ENCODE measurements at regions not wholly inside any gene's neighbourhood (a gene's known extent, or its start where the extent isn't known, plus 50 kb on each side); places are given as distances from the start of the nearest gene placed in this dataset.

DNA sequence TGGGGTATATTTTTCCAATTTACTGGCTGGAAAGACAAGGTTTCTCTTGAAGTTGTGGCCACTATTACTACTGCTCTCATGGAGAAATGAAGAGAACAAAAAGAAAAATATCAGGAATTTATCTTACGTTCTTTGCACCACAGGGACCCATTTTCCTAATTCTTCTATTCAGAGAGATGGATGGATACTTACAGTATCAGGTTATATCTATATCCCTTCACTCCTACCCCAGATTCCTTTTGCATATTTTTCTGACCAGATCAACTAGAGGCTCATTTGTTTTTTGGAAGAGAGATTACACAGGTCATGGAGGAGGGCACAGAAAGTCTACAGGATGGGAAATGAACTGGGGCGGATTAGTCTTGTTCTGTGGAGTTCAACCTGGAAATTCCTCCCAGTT is 277.2 kb upstream of the VLDLR start:
- DNase-seq: no peak
- Histone ChIP-seq H3K27me3 (no peaks in the 10 kb centered on the region), H3K4me3 (ENCODE audit: low read depth, low read length) (no peak overlapping the region), H3K36me3 (no peaks in the 10 kb centered on the region), H3K4me1 (no peaks in the 10 kb centered on the region), H3K9me3 (no peaks in the 10 kb centered on the region)
- TF ChIP-seq, protein P1, sequence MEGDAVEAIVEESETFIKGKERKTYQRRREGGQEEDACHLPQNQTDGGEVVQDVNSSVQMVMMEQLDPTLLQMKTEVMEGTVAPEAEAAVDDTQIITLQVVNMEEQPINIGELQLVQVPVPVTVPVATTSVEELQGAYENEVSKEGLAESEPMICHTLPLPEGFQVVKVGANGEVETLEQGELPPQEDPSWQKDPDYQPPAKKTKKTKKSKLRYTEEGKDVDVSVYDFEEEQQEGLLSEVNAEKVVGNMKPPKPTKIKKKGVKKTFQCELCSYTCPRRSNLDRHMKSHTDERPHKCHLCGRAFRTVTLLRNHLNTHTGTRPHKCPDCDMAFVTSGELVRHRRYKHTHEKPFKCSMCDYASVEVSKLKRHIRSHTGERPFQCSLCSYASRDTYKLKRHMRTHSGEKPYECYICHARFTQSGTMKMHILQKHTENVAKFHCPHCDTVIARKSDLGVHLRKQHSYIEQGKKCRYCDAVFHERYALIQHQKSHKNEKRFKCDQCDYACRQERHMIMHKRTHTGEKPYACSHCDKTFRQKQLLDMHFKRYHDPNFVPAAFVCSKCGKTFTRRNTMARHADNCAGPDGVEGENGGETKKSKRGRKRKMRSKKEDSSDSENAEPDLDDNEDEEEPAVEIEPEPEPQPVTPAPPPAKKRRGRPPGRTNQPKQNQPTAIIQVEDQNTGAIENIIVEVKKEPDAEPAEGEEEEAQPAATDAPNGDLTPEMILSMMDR (IDR thresholded peaks at IDR 0.05; ENCODE audit: low read depth, low read length): no peak

DNA sequence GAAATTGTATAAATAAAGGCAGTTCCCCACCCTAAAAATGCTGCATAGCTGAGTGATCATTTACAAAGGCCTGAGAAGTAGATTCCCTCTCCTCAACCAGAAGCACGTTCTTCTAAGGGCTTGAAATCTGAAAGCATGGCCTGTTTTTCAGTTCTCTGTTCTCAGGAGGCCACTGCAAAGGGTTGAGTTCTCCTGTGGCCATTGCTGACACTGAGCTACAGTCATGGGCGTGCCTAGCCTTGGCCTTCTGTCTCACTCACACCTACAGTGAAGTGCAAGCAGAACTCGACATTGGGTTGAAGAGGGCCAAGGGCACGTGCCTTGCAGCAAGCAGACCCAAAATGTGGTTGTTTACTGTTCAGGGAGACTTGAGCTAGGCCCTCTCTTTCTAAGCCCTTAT is 276.6 kb upstream of the VLDLR start:
- no peak for DNase-seq
- no peaks in the 10 kb centered on the region for H3K27me3 ChIP-seq
- no peaks in the 10 kb centered on the region for H3K9me3 ChIP-seq
- TF ChIP-seq, protein P1 (IDR thresholded peaks at IDR 0.05; ENCODE audit: low read depth, low read length): no peak
- no peak overlapping the region for H3K4me3 ChIP-seq (ENCODE audit: low read depth, low read length)
- H3K4me1 ChIP-seq: no peaks in the 10 kb centered on the region
- no peaks in the 10 kb centered on the region for H3K36me3 ChIP-seq

DNA sequence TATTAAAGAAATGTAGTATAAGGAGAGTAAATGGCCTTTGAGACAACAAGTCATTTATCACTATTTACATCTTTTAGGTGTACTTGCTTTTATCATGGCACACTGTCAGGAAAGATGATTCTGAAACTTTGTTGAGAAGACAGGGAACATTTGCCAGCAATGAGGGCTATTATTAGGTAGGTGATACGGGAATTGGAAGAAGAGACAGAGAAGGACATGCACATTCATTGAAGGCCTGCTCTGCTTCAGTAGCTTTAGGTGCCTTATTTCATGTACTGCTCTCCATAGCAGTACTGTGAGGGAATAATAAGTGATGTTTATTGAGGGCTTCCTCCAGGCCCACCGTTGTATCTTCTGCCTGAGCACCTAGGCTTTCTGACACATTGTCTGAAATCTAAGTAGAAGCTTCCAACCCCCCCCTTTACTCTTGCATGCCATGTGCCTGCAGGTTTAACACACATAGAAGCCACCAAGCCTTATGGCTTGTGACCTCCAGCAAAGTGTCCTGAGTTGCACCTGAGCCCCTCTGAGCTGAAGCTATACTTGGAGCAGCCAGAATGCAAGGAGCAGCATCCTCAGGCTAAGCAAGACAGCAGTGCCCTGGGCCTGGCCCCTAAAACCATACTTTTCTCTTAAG is 275.2 kb upstream of the VLDLR start:
- H3K36me3 ChIP-seq: no peaks in the 10 kb centered on the region
- no peaks in the 10 kb centered on the region for H3K27me3 ChIP-seq
- TF ChIP-seq, protein P1 (IDR thresholded peaks at IDR 0.05; ENCODE audit: low read depth, low read length): no peak
- no peaks in the 10 kb centered on the region for H3K9me3 ChIP-seq
- no peak for DNase-seq
- H3K4me3 ChIP-seq (ENCODE audit: low read depth, low read length): no peak overlapping the region
- no peaks in the 10 kb centered on the region for H3K4me1 ChIP-seq

DNA sequence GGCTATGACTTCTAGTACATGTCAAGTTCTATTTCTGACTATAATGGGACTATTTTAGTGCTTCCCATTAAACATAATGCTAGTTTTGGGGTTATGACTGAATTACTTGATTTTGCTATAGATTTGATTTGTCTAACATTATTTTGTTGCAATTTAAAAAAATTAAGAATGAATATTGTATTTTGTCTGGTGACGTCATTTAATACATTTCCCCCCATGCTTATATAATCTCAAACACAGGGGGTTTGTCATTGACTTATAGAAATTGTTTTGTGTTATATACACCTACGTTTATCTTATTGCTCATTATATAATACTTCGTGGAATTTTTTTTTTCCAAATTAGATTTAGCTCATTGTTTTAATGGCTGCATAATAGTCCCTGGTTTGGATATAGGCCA is 270.3 kb upstream of the VLDLR start:
- TF ChIP-seq, protein P1 (IDR thresholded peaks at IDR 0.05; ENCODE audit: low read depth, low read length): no peak
- no peaks in the 10 kb centered on the region for H3K36me3 ChIP-seq

DNA sequence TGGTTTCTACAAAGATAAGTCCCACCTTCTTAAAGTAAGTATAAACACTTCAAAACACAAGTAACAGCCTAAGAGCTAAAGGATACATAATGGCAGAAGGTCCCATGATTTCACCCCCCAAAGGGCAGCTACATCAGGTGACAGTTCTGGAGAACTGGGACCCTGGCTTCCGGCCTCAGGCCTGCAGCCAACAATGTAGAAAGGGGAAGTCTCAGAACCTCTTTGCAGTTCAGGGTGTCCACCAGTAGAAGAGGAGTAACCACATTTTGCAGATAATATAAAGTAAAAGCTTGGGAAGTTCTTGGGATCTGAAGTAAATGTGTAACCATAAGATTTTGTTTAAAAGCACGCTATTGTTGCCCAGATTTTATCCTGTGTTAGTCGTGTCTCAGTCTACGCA is 267.4 kb upstream of the VLDLR start:
- Histone ChIP-seq H3K4me3 (ENCODE audit: low read depth, low read length) (no peak overlapping the region), H3K36me3 (no peaks in the 10 kb centered on the region), H3K4me1 (no peaks in the 10 kb centered on the region), H3K9me3 (no peaks in the 10 kb centered on the region), H3K27me3 (no peaks in the 10 kb centered on the region)
- no peak for DNase-seq
- TF ChIP-seq, protein P1 (IDR thresholded peaks at IDR 0.05; ENCODE audit: low read depth, low read length): no peak

More for the DNA sequence above, 270.3 kb upstream of the VLDLR start:
- DNase-seq: no peak
- Histone ChIP-seq H3K4me1 (no peaks in the 10 kb centered on the region), H3K9me3 (no peaks in the 10 kb centered on the region), H3K4me3 (ENCODE audit: low read depth, low read length) (no peak overlapping the region), H3K27me3 (no peaks in the 10 kb centered on the region)

DNA sequence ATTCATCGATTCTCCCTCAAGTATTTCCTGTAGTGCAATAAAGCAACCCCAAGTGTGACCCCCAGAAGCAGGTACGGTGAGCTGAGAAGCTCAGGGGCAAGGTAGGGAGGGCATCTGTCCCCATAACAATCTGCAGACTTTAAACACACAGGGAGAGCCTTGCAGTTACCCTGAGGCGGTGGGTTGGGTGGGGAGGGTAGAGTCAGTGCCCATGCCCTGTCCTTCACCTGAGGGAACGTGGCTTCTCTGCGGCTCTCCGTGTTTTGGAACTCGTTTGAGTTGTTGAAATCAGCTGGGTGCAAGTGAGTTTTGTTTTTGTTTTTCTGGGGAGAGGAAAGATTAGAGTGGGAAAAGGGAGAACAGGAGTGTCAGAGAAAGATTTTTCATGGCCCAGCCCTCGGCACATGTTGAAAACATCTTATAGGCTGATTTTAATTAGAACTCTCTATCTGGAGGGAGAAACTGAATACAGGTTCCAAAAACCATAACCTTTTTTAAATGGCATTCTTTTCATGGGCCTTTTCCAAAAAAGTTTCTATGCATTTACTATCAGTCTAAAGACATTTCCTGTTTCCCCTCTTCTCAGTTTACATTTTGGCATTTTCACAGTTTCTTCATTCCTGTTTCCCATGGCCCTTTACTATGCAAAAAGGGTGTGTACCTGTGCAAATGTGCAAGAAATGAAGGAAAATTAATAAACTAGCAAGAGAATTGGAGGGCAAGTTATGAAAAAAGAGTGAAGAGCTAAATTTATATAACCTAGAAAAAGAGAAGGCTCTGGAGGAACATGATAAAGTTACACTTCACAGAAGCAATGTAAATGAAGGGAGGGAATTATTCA is 266.5 kb upstream of the VLDLR start:
- H3K9me3 ChIP-seq: no peaks in the 10 kb centered on the region
- H3K4me1 ChIP-seq: no peaks in the 10 kb centered on the region
- no peaks in the 10 kb centered on the region for H3K27me3 ChIP-seq
- TF ChIP-seq, protein P1 (IDR thresholded peaks at IDR 0.05; ENCODE audit: low read depth, low read length): no peak
- DNase-seq: no peak
- no peaks in the 10 kb centered on the region for H3K36me3 ChIP-seq
- H3K4me3 ChIP-seq (ENCODE audit: low read depth, low read length): no peak overlapping the region

All from BE2C (cell line).